Suprapubic skin (tissue), 3 donors: ENCODE measurements at regions not wholly inside any gene's neighbourhood (a gene's known extent, or its start where the extent isn't known, plus 50 kb on each side); places are given as distances from the start of the nearest gene placed in this dataset.

ENCODE experiments used
- CTCF ChIP-seq, 2 donors: fragments of 200-600 bp in 1 of 2; fragments of 450-650 bp in 1 of 2; sonication (generic) in 1 of 2; IDR thresholded peaks; one replicate each; pipeline ENCODE4 v1.5.1; 2016 to 2019; ENCODE audit warnings: antibody characterized with exemption in 2 of 2, mild to moderate bottlenecking in 1 of 2, moderate library complexity in 1 of 2
- POLR2A ChIP-seq, 2 donors: fragments of 450-650 bp; IDR thresholded peaks; one replicate each; pipeline ENCODE4 v1.6.1; 2017; ENCODE audit warnings: antibody characterized with exemption in 2 of 2, mild to moderate bottlenecking in 2 of 2, moderate library complexity in 2 of 2

GRCh38 chr15:100794008-100794407 lies 85.6 kb upstream of the ALDH1A3 start:
- TF ChIP-seq POLR2A (IDR thresholded peaks at IDR 0.05) (no peak), CTCF (IDR thresholded peaks at IDR 0.05) (no peak)
